K562 (cell line): ENCODE measurements at regions not wholly inside any gene's neighbourhood (a gene's known extent, or its start where the extent isn't known, plus 50 kb on each side); places are given as distances from the start of the nearest gene placed in this dataset.

Experiments used
- ATAC-seq: fragments of 200-7000 bp; cut with Tn5 transposase; 3 replicates; pipeline ENCODE4 v1.9.1; 2020; ENCODE audit warnings: moderate library complexity
- BruUV-seq: library from RNA; stranded (reverse); fragments of 400-500 nt; replicated peaks from 2 replicates; lab custom pipeline; 2021; lab: Mats Ljungman, UMichigan
- CTCF ChIA-PET: fragments of 300-600 bp; formaldehyde crosslinking; extraction: SDS; loops from one replicate; lab custom pipeline; 2021; ENCODE audit warnings: low intra/inter-chr PET ratio; lab: Yijun Ruan, JAX
- POLR2A ChIA-PET: fragments of 300-600, 350-650 bp; sonication (Branson Sonifier 250); formaldehyde crosslinking; extraction: SDS; loops from one replicate; lab custom pipeline; 2021; ENCODE audit warnings: antibody characterized with exemption, inconsistent platforms; lab: Yijun Ruan, JAX
- DNase-seq, 4 experiments: peaks; one replicate each; pipeline versions ENCODE4 v3.0.0 to v3.0.0-alpha.2; 2011 to 2018; ENCODE audit warnings: low spot score in 3 of 4, mixed read lengths in 3 of 4; ENCODE audit errors: extremely low read depth in 1 of 4
- FAIRE-seq: peaks from 2 replicates; lab custom pipeline; 2011; peaks lifted over from hg19 to GRCh38; lab: Jason Lieb, UNC
- H2AFZ ChIP-seq: 2 replicates; pipeline ENCODE4 v1.6.0; 2011; ENCODE audit warnings: low read depth, low read length, control low read depth, inconsistent platforms
- H3K27ac ChIP-seq: fragments of 200-600 bp; 3 replicates; pipeline ENCODE4 v1.8.0; 2011; ENCODE audit warnings: low read depth, mild to moderate bottlenecking, control low read depth, inconsistent platforms, low read length, moderate library complexity, mixed read lengths; ENCODE audit errors: extremely low read depth
- H3K27me3 ChIP-seq, 2 experiments: fragments of 300-600 bp in 1 of 2; 2 replicates in 1 of 2; 3 replicates in 1 of 2; pipeline versions ENCODE4 v1.6.0 to v1.8.0; 2011; ENCODE audit warnings: inconsistent platforms in 2 of 2, low read length in 2 of 2, mild to moderate bottlenecking in 1 of 2, mixed read lengths in 1 of 2, moderate library complexity in 1 of 2; ENCODE audit not compliant: control insufficient read depth in 2 of 2, insufficient read depth in 2 of 2
- H3K36me3 ChIP-seq: fragments of 300-600 bp; 3 replicates; pipeline ENCODE4 v1.8.0; 2011; ENCODE audit warnings: mild to moderate bottlenecking, low read length, inconsistent platforms; ENCODE audit not compliant: control insufficient read depth, insufficient read depth
- H3K4me1 ChIP-seq, 2 experiments: fragments of 200-600 bp in 1 of 2; replicated peaks in 1 of 2; 2 replicates in 1 of 2; 3 replicates in 1 of 2; pipeline versions ENCODE4 v1.5.1 to v1.8.0; 2011; ENCODE audit warnings: inconsistent platforms in 2 of 2, low read length in 2 of 2, mild to moderate bottlenecking in 1 of 2, mixed read lengths in 1 of 2, moderate library complexity in 1 of 2; ENCODE audit not compliant: control insufficient read depth in 2 of 2, insufficient read depth in 2 of 2
- H3K4me2 ChIP-seq: 2 replicates; pipeline ENCODE4 v1.6.1; 2011; ENCODE audit warnings: low read length, control low read depth, inconsistent platforms, mixed read lengths; ENCODE audit not compliant: insufficient read depth
- H3K4me3 ChIP-seq: fragments of 200-600 bp; sonication (generic), shearing (Covaris generic); 2 replicates; pipeline ENCODE4 v1.5.1; 2016; ENCODE audit warnings: control low read depth, inconsistent platforms
- H3K79me2 ChIP-seq: fragments of 200-600 bp; 3 replicates; pipeline ENCODE4 v1.8.0; 2011; ENCODE audit warnings: low read length, inconsistent platforms; ENCODE audit not compliant: control insufficient read depth, insufficient read depth
- H3K9ac ChIP-seq, 2 experiments: 2 replicates each; pipeline versions ENCODE4 v1.6.0 to v1.6.1; 2011; ENCODE audit warnings: low read depth in 2 of 2, low read length in 2 of 2, control low read depth in 1 of 2, inconsistent platforms in 1 of 2, mild to moderate bottlenecking in 1 of 2, mixed read lengths in 1 of 2; ENCODE audit not compliant: insufficient read depth in 1 of 2
- H3K9me1 ChIP-seq: one replicate; pipeline ENCODE4 v1.6.0; 2011; ENCODE audit warnings: inconsistent platforms, mild to moderate bottlenecking, low read length, moderate library complexity; ENCODE audit not compliant: control insufficient read depth, insufficient read depth
- H3K9me3 ChIP-seq: replicated peaks from 2 replicates; pipeline ENCODE4 v1.5.1; 2011; ENCODE audit warnings: low read depth, low read length, inconsistent platforms; ENCODE audit not compliant: control insufficient read depth, insufficient read depth
- H4K20me1 ChIP-seq: replicated peaks from 2 replicates; pipeline ENCODE4 v1.6.1; 2011; ENCODE audit warnings: low read length, inconsistent platforms, mixed read lengths; ENCODE audit not compliant: control insufficient read depth, insufficient read depth
- ILF3 ChIP-seq: fragments of 450-650 bp; IDR thresholded peaks from 2 replicates; pipeline ENCODE4 v1.6.1; 2018; ENCODE audit warnings: antibody characterized with exemption, mild to moderate bottlenecking, moderate library complexity, borderline replicate concordance
- PYGO2 ChIP-seq: fragments of 450-650 bp; IDR thresholded peaks from 2 replicates; pipeline ENCODE4 v1.6.1; 2016; ENCODE audit warnings: mild to moderate bottlenecking, missing genetic modification characterization, moderate library complexity, missing compliant biosample characterization
- TARDBP ChIP-seq: fragments of 450-650 bp; IDR thresholded peaks from 2 replicates; pipeline ENCODE4 v1.6.1; 2016
- TCF3 ChIP-seq: sonication (generic); formaldehyde crosslinking; IDR thresholded peaks from 2 replicates; pipeline ENCODE4 v1.4.0; 2020; ENCODE audit warnings: mild to moderate bottlenecking, missing genetic modification reagents
- WGBS: fragments of 100-300 bp; shearing (Covaris generic); methylation state at CpG from one replicate; pipeline ENCODE4 v1.1.6; 2016; ENCODE audit warnings: low coverage, mixed read lengths; ENCODE audit not compliant: insufficient coverage; ENCODE audit errors: missing lambda C conversion rate; 5-methylcytosine and 5-hydroxymethylcytosine counted together
- in situ Hi-C: fragments of 300-500 bp; cut with MboI; formaldehyde crosslinking; loops from 4 replicates; pipeline ENCODE4 v1.15.0; 2018; ENCODE audit warnings: inconsistent platforms, mixed read lengths
- intact Hi-C: fragments of 100-400 bp; cut with micrococcal nuclease; formaldehyde crosslinking; loops from 2 replicates; pipeline ENCODE4 v1.14.2; 2022
- TF ChIP-seq, protein P1 (sequence below): sonication (generic); formaldehyde crosslinking; IDR thresholded peaks from 2 replicates; pipeline ENCODE4 v1.8.0; 2022; ENCODE audit warnings: mild to moderate bottlenecking, missing genetic modification reagents, borderline replicate concordance

DNA sequence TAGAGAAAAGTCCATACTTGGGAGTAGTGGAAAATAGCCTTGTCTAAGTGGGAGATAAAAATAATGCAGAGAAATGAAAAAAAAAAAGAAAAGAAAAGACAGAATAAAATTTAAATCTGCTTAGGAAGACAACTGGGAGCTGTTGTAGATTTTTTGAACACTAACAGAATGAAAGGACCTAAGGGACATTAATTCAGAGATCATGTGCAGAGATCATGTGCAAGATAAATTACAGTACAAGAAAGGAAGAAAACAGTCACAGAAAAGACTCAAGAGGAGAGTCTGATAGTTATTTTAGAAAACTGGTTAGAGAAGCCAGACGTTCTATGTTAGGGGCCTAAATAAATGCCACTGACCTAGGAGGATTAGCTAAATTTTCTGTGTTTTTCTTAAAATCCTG is 1226.8 kb upstream of the NUDT12 start:
- no peaks in the 10 kb centered on the region for H3K27me3 ChIP-seq
- in situ Hi-C loops (no loop called here), intact Hi-C loops (no loop called here)
- no peak overlapping the region for H3K4me3 ChIP-seq
- BruUV-seq = no TSS peak
- CTCF ChIA-PET = no interaction called here
- POLR2A ChIA-PET = no interaction called here
- no peaks in the 10 kb centered on the region for H3K9me1 ChIP-seq
- H3K36me3 ChIP-seq = no peaks in the 10 kb centered on the region
- no peak for DNase-seq
- no peak overlapping the region for H3K4me2 ChIP-seq
- FAIRE-seq = no peak
- H3K9me3 ChIP-seq = no peaks in the 10 kb centered on the region; the same call in 1 of the 2 replicates
- 0% methylated on average over 1 of the region's 1 CpG for WGBS
- H2AFZ ChIP-seq = no peak overlapping the region
- H3K9ac ChIP-seq = no peak overlapping the region
- TF ChIP-seq, protein P1, sequence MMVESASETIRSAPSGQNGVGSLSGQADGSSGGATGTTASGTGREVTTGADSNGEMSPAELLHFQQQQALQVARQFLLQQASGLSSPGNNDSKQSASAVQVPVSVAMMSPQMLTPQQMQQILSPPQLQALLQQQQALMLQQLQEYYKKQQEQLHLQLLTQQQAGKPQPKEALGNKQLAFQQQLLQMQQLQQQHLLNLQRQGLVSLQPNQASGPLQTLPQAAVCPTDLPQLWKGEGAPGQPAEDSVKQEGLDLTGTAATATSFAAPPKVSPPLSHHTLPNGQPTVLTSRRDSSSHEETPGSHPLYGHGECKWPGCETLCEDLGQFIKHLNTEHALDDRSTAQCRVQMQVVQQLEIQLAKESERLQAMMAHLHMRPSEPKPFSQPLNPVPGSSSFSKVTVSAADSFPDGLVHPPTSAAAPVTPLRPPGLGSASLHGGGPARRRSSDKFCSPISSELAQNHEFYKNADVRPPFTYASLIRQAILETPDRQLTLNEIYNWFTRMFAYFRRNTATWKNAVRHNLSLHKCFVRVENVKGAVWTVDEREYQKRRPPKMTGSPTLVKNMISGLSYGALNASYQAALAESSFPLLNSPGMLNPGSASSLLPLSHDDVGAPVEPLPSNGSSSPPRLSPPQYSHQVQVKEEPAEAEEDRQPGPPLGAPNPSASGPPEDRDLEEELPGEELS (CRISPR knock-in tag) = no peak
- no peak for TF ChIP-seq PYGO2 (tag)
- no peak for TF ChIP-seq TARDBP
- no peak for TF ChIP-seq TCF3 (CRISPR knock-in tag)
- TF ChIP-seq ILF3 = no peak
- H3K79me2 ChIP-seq = no peaks in the 10 kb centered on the region
- no peak for ATAC-seq
- H4K20me1 ChIP-seq = no peaks in the 10 kb centered on the region
- no peaks in the 10 kb centered on the region for H3K4me1 ChIP-seq
- H3K27ac ChIP-seq = no peak overlapping the region
